ENCODE measurements at regions not wholly inside any gene's neighbourhood (a gene's known extent, or its start where the extent isn't known, plus 50 kb on each side); places are given as distances from the start of the nearest gene placed in this dataset.
"Not testable (repeated sequence)": the region's sequence is repeated elsewhere in the genome, so short reads cannot be mapped to it uniquely, and the experiment has no call there.

- DNase-seq, result no peak
- H3K36me3 ChIP-seq (replicated peaks in 1 of 2), result no peaks in the 10 kb centered on the region
- no peaks in the 10 kb centered on the region for H3K27me3 ChIP-seq
- 58 to 79% (median 78%) methylated on average over 4 of the region's 4 CpGs for WGBS, 4 donors
- intact Hi-C loops (cut with DNase I), result no loop called here
- H3K9me3 ChIP-seq (replicated peaks in 1 of 3), result no peaks in the 10 kb centered on the region
- TF ChIP-seq, protein P1, sequence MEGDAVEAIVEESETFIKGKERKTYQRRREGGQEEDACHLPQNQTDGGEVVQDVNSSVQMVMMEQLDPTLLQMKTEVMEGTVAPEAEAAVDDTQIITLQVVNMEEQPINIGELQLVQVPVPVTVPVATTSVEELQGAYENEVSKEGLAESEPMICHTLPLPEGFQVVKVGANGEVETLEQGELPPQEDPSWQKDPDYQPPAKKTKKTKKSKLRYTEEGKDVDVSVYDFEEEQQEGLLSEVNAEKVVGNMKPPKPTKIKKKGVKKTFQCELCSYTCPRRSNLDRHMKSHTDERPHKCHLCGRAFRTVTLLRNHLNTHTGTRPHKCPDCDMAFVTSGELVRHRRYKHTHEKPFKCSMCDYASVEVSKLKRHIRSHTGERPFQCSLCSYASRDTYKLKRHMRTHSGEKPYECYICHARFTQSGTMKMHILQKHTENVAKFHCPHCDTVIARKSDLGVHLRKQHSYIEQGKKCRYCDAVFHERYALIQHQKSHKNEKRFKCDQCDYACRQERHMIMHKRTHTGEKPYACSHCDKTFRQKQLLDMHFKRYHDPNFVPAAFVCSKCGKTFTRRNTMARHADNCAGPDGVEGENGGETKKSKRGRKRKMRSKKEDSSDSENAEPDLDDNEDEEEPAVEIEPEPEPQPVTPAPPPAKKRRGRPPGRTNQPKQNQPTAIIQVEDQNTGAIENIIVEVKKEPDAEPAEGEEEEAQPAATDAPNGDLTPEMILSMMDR (IDR thresholded peaks at IDR 0.05), result no peak
- no peak for TF ChIP-seq POLR2A (IDR thresholded peaks at IDR 0.05)
- H3K27ac ChIP-seq, result no peak overlapping the region
- no peaks in the 10 kb centered on the region for H3K4me1 ChIP-seq (replicated peaks in 1 of 2)
- H3K4me3 ChIP-seq, result no peak overlapping the region
Observed at GRCh38 chr13:84097148-84097547, 214.9 kb upstream of the SLITRK1 start.

DNA sequence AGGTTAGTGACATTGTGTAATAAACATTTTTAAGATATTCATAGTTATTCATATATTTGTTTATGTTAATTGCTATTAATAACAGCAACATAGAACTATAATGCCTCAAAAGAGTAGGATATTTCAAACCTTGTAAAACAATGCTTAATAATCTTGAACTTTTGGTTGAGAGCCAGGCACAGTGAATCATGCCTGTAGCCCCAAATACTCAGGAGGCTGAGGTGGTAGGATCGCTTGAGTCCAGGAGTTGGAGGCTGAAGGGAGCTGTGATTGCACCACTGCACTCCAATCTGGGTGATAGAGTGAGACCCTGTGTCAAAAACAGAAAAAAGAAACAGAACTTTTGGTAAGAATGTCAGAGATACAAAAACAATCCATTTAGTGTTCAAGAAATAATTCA lies 213.9 kb upstream of the SLITRK1 start:
- TF ChIP-seq POLR2A (IDR thresholded peaks at IDR 0.05), result no peak
- TF ChIP-seq, protein P1 (IDR thresholded peaks at IDR 0.05), result no peak
- no peaks in the 10 kb centered on the region for H3K4me1 ChIP-seq (replicated peaks in 1 of 2)
- WGBS, 4 donors, result 63 to 82% (median 68%) methylated on average over 1 of the region's 1 CpG
- H3K36me3 ChIP-seq (replicated peaks in 1 of 2), result no peaks in the 10 kb centered on the region
- intact Hi-C loops (cut with DNase I), result no loop called here
- H3K27ac ChIP-seq, result no peak overlapping the region
- H3K9me3 ChIP-seq (replicated peaks in 1 of 3), result no peaks in the 10 kb centered on the region
- H3K27me3 ChIP-seq, result no peaks in the 10 kb centered on the region
- H3K4me3 ChIP-seq, result no peak overlapping the region
- DNase-seq, result no peak

DNA sequence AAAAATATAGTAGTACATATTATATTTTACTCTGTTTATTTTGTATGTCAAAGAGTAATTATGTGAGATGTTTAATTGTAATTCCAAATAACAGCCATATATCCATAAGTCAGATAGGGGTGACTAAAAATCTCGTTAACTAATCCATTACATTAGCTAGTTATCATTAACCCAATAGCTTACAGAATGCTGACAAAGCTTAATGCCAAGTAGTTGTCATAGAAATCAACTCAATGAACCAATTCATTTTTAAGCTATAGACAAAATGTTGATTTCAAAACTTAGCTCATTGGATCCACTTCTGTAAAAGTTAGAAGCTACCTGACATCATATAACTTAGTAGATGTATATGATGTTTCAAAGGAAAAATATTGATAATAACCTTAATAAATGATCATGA lies 206.7 kb upstream of the SLITRK1 start:
- intact Hi-C loops (cut with DNase I), result no loop called here
- Histone ChIP-seq H3K36me3 (replicated peaks in 1 of 2) (no peaks in the 10 kb centered on the region), H3K27me3 (no peaks in the 10 kb centered on the region), H3K4me3 (no peak overlapping the region), H3K27ac (no peak overlapping the region), H3K9me3 (replicated peaks in 1 of 3) (no peaks in the 10 kb centered on the region), H3K4me1 (replicated peaks in 1 of 2) (no peaks in the 10 kb centered on the region)
- DNase-seq, result no peak
- TF ChIP-seq, protein P1 (IDR thresholded peaks at IDR 0.05), result no peak
- no peak for TF ChIP-seq POLR2A (IDR thresholded peaks at IDR 0.05)
- 52 to 62% (median 58%) methylated on average over 1 of the region's 1 CpG for WGBS, 4 donors

- Histone ChIP-seq H3K27me3 (no peaks in the 10 kb centered on the region), H3K4me1 (replicated peaks in 1 of 2) (no peaks in the 10 kb centered on the region), H3K36me3 (replicated peaks in 1 of 2) (no peaks in the 10 kb centered on the region), H3K9me3 (replicated peaks in 1 of 3) (no peaks in the 10 kb centered on the region), H3K27ac (no peak overlapping the region), H3K4me3 (no peak overlapping the region)
- no peak for TF ChIP-seq POLR2A (IDR thresholded peaks at IDR 0.05)
- TF ChIP-seq, protein P1 (IDR thresholded peaks at IDR 0.05), result no peak
- DNase-seq, result no peak
- intact Hi-C loops (cut with DNase I), result no loop called here
- WGBS, 4 donors, result 85 to 97% (median 91%) methylated on average over 7 of the region's 7 CpGs
Observed at GRCh38 chr13:84086847-84087162, 204.5 kb upstream of the SLITRK1 start.

- H3K27ac ChIP-seq; H3K36me3 ChIP-seq (replicated peaks in 1 of 2); intact Hi-C loops (cut with DNase I); H3K4me3 ChIP-seq; H3K4me1 ChIP-seq (replicated peaks in 1 of 2); H3K27me3 ChIP-seq; H3K9me3 ChIP-seq (replicated peaks in 1 of 3): not testable (repeated sequence)
- DNase-seq, result peak in 1 of 7 donors; percentile 13
- 80 to 96% (median 85%) methylated on average over 18 to 49 of the region's 49 CpGs for WGBS, 4 donors
Observed at GRCh38 chr13:84086098-84086846, 204.0 kb upstream of the SLITRK1 start.

Measured in adrenal gland (tissue), 9 donors.